AG09309 (cell line): ENCODE measurements at regions not wholly inside any gene's neighbourhood (a gene's known extent, or its start where the extent isn't known, plus 50 kb on each side); places are given as distances from the start of the nearest gene placed in this dataset.

Source experiments
- DNase-seq: peaks from one replicate; pipeline ENCODE4 v3.0.0-alpha.2; 2010; ENCODE audit warnings: low read depth
- H3K4me3 ChIP-seq: 2 replicates; pipeline ENCODE4 v1.5.1; 2011; ENCODE audit warnings: mild to moderate bottlenecking, low read depth, low read length, moderate library complexity; ENCODE audit not compliant: control insufficient read depth
- CTCF ChIP-seq: IDR thresholded peaks from 2 replicates; pipeline ENCODE4 v1.5.1; 2011; ENCODE audit warnings: mild to moderate bottlenecking, low read depth, low read length, inconsistent platforms; ENCODE audit not compliant: insufficient read depth, control insufficient read depth; ENCODE audit errors: missing control alignments

- DNase-seq = no peak
- no peak for TF ChIP-seq CTCF
These were observed 157.7 kb upstream of the B3GAT2 start for GRCh38 chr6:71114544-71114943.

GRCh38 chr6:71114986-71115385 is 158.1 kb upstream of the B3GAT2 start:
- DNase-seq = no peak
- H3K4me3 ChIP-seq = no peak overlapping the region
- no peak for TF ChIP-seq CTCF

More at GRCh38 chr6:71114544-71114943, 157.7 kb upstream of the B3GAT2 start:
- H3K4me3 ChIP-seq = no peak overlapping the region

DNA sequence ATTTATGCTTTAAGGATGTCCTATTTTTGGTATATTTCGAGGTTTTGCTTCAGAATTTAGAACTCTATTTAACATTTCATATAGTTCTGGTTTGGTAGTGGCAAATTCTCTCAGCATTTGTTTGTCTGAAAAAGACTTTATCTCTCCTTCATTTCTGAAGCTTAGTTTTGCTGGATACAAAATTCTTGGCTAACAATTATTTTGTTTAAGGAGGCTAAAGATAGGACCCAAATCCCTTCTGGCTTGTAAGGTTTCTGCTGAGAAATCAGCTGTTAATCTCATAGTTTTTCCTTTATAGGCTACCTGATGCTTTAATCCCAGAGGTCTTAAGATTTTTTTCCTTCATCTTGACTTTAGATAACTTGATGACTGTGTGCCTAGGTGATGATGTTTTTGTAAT is 162.7 kb upstream of the B3GAT2 start:
- DNase-seq = no peak
- H3K4me3 ChIP-seq = no peak overlapping the region
- no peak for TF ChIP-seq CTCF

DNA sequence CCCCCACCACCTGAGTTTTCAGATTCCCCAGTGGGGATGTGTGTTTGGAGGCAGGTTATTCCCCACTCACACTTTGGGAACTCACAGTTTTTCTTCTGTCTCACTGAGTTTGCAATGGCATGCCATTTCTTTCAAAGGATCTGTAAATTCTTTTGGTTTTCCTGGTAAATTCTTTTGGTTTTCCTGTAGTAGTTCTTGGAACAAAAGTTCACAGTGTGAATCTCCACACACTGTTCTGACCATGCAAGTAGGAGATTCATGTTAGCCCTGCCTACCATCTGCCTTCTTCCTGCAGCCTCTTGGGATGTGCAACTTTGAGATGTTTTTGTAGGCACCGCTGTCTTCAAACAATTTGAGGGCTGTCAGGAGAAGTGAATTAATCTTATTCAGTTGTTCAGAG is 165.6 kb upstream of the OGFRL1 start:
- TF ChIP-seq CTCF = no peak
- no peak for DNase-seq
- H3K4me3 ChIP-seq = no peak overlapping the region

GRCh38 chr6:71124340-71124739 is 164.3 kb upstream of the OGFRL1 start:
- DNase-seq = no peak
- H3K4me3 ChIP-seq = no peak overlapping the region
- TF ChIP-seq CTCF = no peak

DNA sequence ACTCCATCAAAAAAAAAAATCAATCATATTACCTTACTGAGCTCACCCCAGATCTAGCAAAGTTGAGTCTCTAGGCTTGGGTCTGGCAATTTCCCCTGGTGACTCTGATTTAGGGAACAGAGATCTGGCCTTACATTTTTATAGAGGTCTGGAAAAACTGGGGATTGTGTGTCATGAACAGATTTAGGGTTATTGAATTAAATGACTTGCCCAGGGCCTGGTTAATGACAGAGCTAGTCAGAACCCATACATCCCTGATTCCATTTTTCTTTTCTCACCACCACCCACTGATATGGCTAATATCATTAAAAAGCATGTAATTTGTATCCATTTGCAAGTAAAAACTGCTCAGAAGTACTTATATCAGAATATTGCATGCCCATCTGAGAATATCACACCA is 163.4 kb upstream of the OGFRL1 start:
- DNase-seq = no peak
- no peak for TF ChIP-seq CTCF

GRCh38 chr6:71126506-71126905 is 162.1 kb upstream of the OGFRL1 start:
- DNase-seq = no peak
- no peak for TF ChIP-seq CTCF
- H3K4me3 ChIP-seq = no peak overlapping the region

More for the DNA sequence above, 163.4 kb upstream of the OGFRL1 start:
- H3K4me3 ChIP-seq = no peak overlapping the region
